IMR-90 (cell line): ENCODE measurements at regions not wholly inside any gene's neighbourhood (a gene's known extent, or its start where the extent isn't known, plus 50 kb on each side); places are given as distances from the start of the nearest gene placed in this dataset.
A peak's percentile ranks its signal among the peaks of the same experiment; 100 is the strongest.

ENCODE experiments used
- ATAC-seq: fragments of 200-7000 bp; cut with Tn5 transposase; 2 replicates; pipeline ENCODE4 v1.9.1; 2020; ENCODE audit warnings: low read depth, mild to moderate bottlenecking, moderate library complexity
- BruUV-seq: library from RNA; stranded (reverse); fragments of 400-500 nt; replicated peaks from 2 replicates; lab custom pipeline; 2021; lab: Mats Ljungman, UMichigan
- CTCF ChIA-PET: fragments of 300-600 bp; formaldehyde crosslinking; extraction: SDS; loops from one replicate; lab custom pipeline; 2021; ENCODE audit warnings: antibody characterized with exemption; lab: Yijun Ruan, JAX
- POLR2A ChIA-PET: fragments of 300-600 bp; sonication (Branson Sonifier 250); formaldehyde crosslinking; loops from one replicate; lab custom pipeline; 2022; ENCODE audit warnings: antibody characterized with exemption; ENCODE audit not compliant: unreplicated experiment; lab: Charles Lee
- DNase-seq: peaks from one replicate; pipeline ENCODE4 v3.0.0; 2013
- H2AFZ ChIP-seq: replicated peaks from 2 replicates; pipeline ENCODE3; 2013; ENCODE audit warnings: low read length, mild to moderate bottlenecking; ENCODE audit not compliant: poor library complexity
- H2AK5ac ChIP-seq: 2 replicates; pipeline ENCODE4 v1.6.1; 2013; ENCODE audit warnings: low read depth, low read length, inconsistent platforms
- H2AK9ac ChIP-seq: replicated peaks from 2 replicates; pipeline ENCODE3; 2013; ENCODE audit warnings: mild to moderate bottlenecking, low read depth, low read length, moderate library complexity; ENCODE audit not compliant: poor library complexity
- H2BK120ac ChIP-seq: 2 replicates; pipeline ENCODE4 v1.6.1; 2013; ENCODE audit warnings: low read depth, low read length, inconsistent platforms
- H2BK15ac ChIP-seq: 3 replicates; pipeline ENCODE4 v1.6.1; 2013; ENCODE audit warnings: low read depth, low read length, inconsistent platforms
- H2BK20ac ChIP-seq: 2 replicates; pipeline ENCODE4 v1.6.1; 2013; ENCODE audit warnings: low read depth, mild to moderate bottlenecking, inconsistent platforms, low read length, moderate library complexity
- H2BK5ac ChIP-seq: 2 replicates; pipeline ENCODE4 v1.6.1; 2013; ENCODE audit warnings: mild to moderate bottlenecking, low read depth, low read length, inconsistent platforms; ENCODE audit not compliant: poor library complexity, severe bottlenecking
- H3K14ac ChIP-seq: replicated peaks from 2 replicates; pipeline ENCODE4 v1.6.1; 2013; ENCODE audit warnings: low read depth, low read length, inconsistent platforms
- H3K18ac ChIP-seq: 2 replicates; pipeline ENCODE4 v1.6.1; 2013; ENCODE audit warnings: low read depth, low read length, control low read depth
- H3K23ac ChIP-seq: 2 replicates; pipeline ENCODE4 v1.6.1; 2013; ENCODE audit warnings: low read depth, low read length, inconsistent platforms
- H3K27ac ChIP-seq: 2 replicates; pipeline ENCODE4 v1.5.1; 2013; ENCODE audit warnings: mild to moderate bottlenecking, control low read depth, low read length; ENCODE audit not compliant: insufficient read depth
- H3K27me3 ChIP-seq: 2 replicates; pipeline ENCODE4 v1.6.1; 2013; ENCODE audit warnings: low read length; ENCODE audit not compliant: control insufficient read depth, insufficient read depth
- H3K36me3 ChIP-seq: 2 replicates; pipeline ENCODE4 v1.6.1; 2013; ENCODE audit warnings: low read length, mixed read lengths; ENCODE audit not compliant: control insufficient read depth, insufficient read depth
- H3K4ac ChIP-seq: 2 replicates; pipeline ENCODE4 v1.6.1; 2013; ENCODE audit warnings: low read depth, low read length, inconsistent platforms
- H3K4me1 ChIP-seq: 2 replicates; pipeline ENCODE4 v1.6.1; 2013; ENCODE audit warnings: low read length, mixed read lengths; ENCODE audit not compliant: control insufficient read depth, insufficient read depth
- H3K4me2 ChIP-seq: 2 replicates; pipeline ENCODE4 v1.6.1; 2013; ENCODE audit warnings: low read depth, mild to moderate bottlenecking, control low read depth, low read length, moderate library complexity
- H3K4me3 ChIP-seq: 2 replicates; pipeline ENCODE4 v1.5.1; 2013; ENCODE audit warnings: low read depth, mild to moderate bottlenecking, control low read depth, low read length, moderate library complexity; ENCODE audit not compliant: insufficient read depth
- H3K56ac ChIP-seq: 2 replicates; pipeline ENCODE4 v1.6.1; 2013; ENCODE audit warnings: low read length, inconsistent platforms; ENCODE audit not compliant: insufficient read depth; ENCODE audit errors: extremely low read depth
- H3K79me1 ChIP-seq, 2 experiments: 2 replicates each; pipeline ENCODE4 v1.6.1; 2013; ENCODE audit warnings: low read length in 2 of 2, inconsistent platforms in 1 of 2, low read depth in 1 of 2
- H3K9ac ChIP-seq: 2 replicates; pipeline ENCODE4 v1.6.1; 2013; ENCODE audit warnings: low read depth, low read length, control low read depth
- H3K9me1 ChIP-seq: 2 replicates; pipeline ENCODE4 v1.6.1; 2013; ENCODE audit warnings: low read length, inconsistent platforms; ENCODE audit not compliant: insufficient read depth
- H3K9me3 ChIP-seq: 2 replicates; pipeline ENCODE4 v1.6.1; 2013; ENCODE audit warnings: low read length; ENCODE audit not compliant: control insufficient read depth, insufficient read depth
- H4K20me1 ChIP-seq: 2 replicates; pipeline ENCODE4 v1.6.1; 2013; ENCODE audit warnings: low read length, inconsistent platforms; ENCODE audit not compliant: insufficient read depth
- H4K5ac ChIP-seq: 2 replicates; pipeline ENCODE4 v1.6.1; 2013; ENCODE audit warnings: mild to moderate bottlenecking, low read depth, low read length, control low read depth
- H4K8ac ChIP-seq, 2 experiments: 2 replicates each; pipeline ENCODE4 v1.6.1; 2013; ENCODE audit warnings: low read depth in 2 of 2, low read length in 2 of 2, control low read depth in 1 of 2, inconsistent platforms in 1 of 2
- H4K91ac ChIP-seq: 2 replicates; pipeline ENCODE4 v1.6.1; 2013; ENCODE audit warnings: low read depth, low read length, inconsistent platforms; ENCODE audit not compliant: insufficient read depth
- CEBPB ChIP-seq: IDR thresholded peaks from 2 replicates; pipeline ENCODE4 v1.6.1; 2012; ENCODE audit warnings: low read depth, low read length, improper control_type of control experiment
- MAFK ChIP-seq: IDR thresholded peaks from 2 replicates; pipeline ENCODE4 v1.6.1; 2012; ENCODE audit warnings: low read depth, low read length, improper control_type of control experiment
- POLR2A ChIP-seq: IDR thresholded peaks from 2 replicates; pipeline ENCODE4 v1.6.1; 2012; ENCODE audit warnings: mild to moderate bottlenecking, low read depth, low read length
- WGBS, 2 experiments: methylation state at CpG; one replicate each; pipeline versions ENCODE4 v1.1.5 to v1.1.7; 2013; ENCODE audit warnings: missing lambda C conversion rate in 2 of 2; ENCODE audit not compliant: insufficient read length in 1 of 2; ENCODE audit errors: extremely low coverage in 2 of 2; 5-methylcytosine and 5-hydroxymethylcytosine counted together
- dilution Hi-C: fragments of 300-500 bp; cut with HindIII; formaldehyde crosslinking; loops from one replicate; pipeline ENCODE4 v1.14.3; 2018; ENCODE audit warnings: low sequenced_read_pairs; ENCODE audit not compliant: unreplicated experiment
- in situ Hi-C: fragments of 300-500 bp; cut with MboI; formaldehyde crosslinking; loops from 3 replicates; pipeline ENCODE4 v1.14.3; 2019; ENCODE audit warnings: low sequenced_read_pairs, inconsistent platforms, mixed read lengths
- intact Hi-C: fragments of 100-400 bp; cut with micrococcal nuclease; formaldehyde crosslinking; loops from 2 replicates; pipeline ENCODE4 v1.10.0; 2022
- TF ChIP-seq, protein P1 (sequence below): fragments of 150-350 bp; IDR thresholded peaks from 2 replicates; pipeline ENCODE4 v1.6.1; 2017; ENCODE audit warnings: mild to moderate bottlenecking, antibody characterized with exemption, low read length, low read depth

DNA sequence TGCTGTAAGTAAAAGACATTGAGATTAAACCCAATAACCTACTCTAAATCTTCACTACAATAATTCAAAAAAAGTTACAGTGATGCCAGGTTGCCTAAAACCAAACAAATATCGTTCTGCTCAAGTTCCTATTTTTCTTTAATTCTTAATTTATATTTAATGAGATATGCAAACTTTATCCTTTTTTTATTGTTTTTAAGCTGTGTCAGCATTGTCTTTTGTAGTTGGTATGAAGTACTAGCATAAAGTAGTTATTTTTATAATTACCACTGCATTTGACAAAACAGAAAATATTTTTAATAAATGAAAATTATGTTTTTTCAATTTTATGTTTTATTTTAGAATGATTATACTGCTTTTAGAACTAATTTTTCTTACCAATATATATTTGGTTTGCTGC is 1431.1 kb upstream of the PCDH7 start:
- no peak overlapping the region for H3K23ac ChIP-seq
- ChIA-PET CTCF (no interaction called here), POLR2A (no interaction called here)
- H3K79me1 ChIP-seq: no peaks in the 10 kb centered on the region
- intact Hi-C loops (no loop called here), dilution Hi-C loops (no loop called here), in situ Hi-C loops (no loop called here)
- H3K14ac ChIP-seq: no peak overlapping the region
- H2BK5ac ChIP-seq: no peak overlapping the region
- H2AFZ ChIP-seq: no peak overlapping the region
- H4K5ac ChIP-seq: no peak overlapping the region
- H3K4me2 ChIP-seq: no peak overlapping the region
- H3K4me3 ChIP-seq: no peak overlapping the region
- ATAC-seq (no peak), DNase-seq (no peak)
- no peak overlapping the region for H3K9ac ChIP-seq
- WGBS, 2 experiments: no CpG with 5 or more reads among the region's 1 CpG
- H3K9me3 ChIP-seq: no peaks in the 10 kb centered on the region
- BruUV-seq: no TSS peak
- H3K18ac ChIP-seq: no peak overlapping the region
- H3K27ac ChIP-seq: no peak overlapping the region
- no peak overlapping the region for H2AK5ac ChIP-seq
- H4K91ac ChIP-seq: no peak overlapping the region
- H2BK20ac ChIP-seq: no peak overlapping the region
- no peaks in the 10 kb centered on the region for H3K4me1 ChIP-seq
- H3K56ac ChIP-seq: no peak overlapping the region
- H2BK120ac ChIP-seq: no peak overlapping the region
- no peaks in the 10 kb centered on the region for H3K27me3 ChIP-seq
- H2BK15ac ChIP-seq: no peak overlapping the region
- no peak overlapping the region for H4K8ac ChIP-seq
- no peak overlapping the region for H3K4ac ChIP-seq
- no peak overlapping the region for H2AK9ac ChIP-seq
- no peak for TF ChIP-seq CEBPB
- TF ChIP-seq POLR2A: no peak
- peak; percentile 75 for TF ChIP-seq MAFK
- TF ChIP-seq, protein P1, sequence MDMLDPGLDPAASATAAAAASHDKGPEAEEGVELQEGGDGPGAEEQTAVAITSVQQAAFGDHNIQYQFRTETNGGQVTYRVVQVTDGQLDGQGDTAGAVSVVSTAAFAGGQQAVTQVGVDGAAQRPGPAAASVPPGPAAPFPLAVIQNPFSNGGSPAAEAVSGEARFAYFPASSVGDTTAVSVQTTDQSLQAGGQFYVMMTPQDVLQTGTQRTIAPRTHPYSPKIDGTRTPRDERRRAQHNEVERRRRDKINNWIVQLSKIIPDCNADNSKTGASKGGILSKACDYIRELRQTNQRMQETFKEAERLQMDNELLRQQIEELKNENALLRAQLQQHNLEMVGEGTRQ: no peak
- H3K9me1 ChIP-seq: no peaks in the 10 kb centered on the region
- H3K36me3 ChIP-seq: no peaks in the 10 kb centered on the region
- no peaks in the 10 kb centered on the region for H4K20me1 ChIP-seq
